Suppressor macrophage (primary cell): ENCODE measurements at regions not wholly inside any gene's neighbourhood (a gene's known extent, or its start where the extent isn't known, plus 50 kb on each side); places are given as distances from the start of the nearest gene placed in this dataset.
A peak's percentile ranks its signal among the peaks of the same experiment; 100 is the strongest.
"Not testable (repeated sequence)": the region's sequence is repeated elsewhere in the genome, so short reads cannot be mapped to it uniquely, and the experiment has no call there.

Experiments used
- DNase-seq, 4 experiments: peaks; one replicate each; pipeline ENCODE4 v3.0.0-alpha.2; 2020 to 2022

- DNase-seq, result no peak
Measured at GRCh38 chr20:48146877-48147276, 361.6 kb upstream of the SULF2 start.

GRCh38 chr20:48146308-48146707, 361.0 kb upstream of the SULF2 start:
- no peak for DNase-seq

- no peak for DNase-seq
Measured at GRCh38 chr20:48143435-48144081, 358.3 kb upstream of the SULF2 start.

- DNase-seq, result no peak
Measured at GRCh38 chr20:48142516-48142773, 357.2 kb upstream of the SULF2 start.

- DNase-seq, result no peak
Measured at GRCh38 chr20:48141660-48142515, 356.6 kb upstream of the SULF2 start.

- no peak for DNase-seq
Measured at GRCh38 chr20:48139262-48140041, 354.2 kb upstream of the SULF2 start.

- DNase-seq, result no peak
Measured at GRCh38 chr20:48132834-48133233, 347.6 kb upstream of the SULF2 start.

- DNase-seq, result no peak
Measured at GRCh38 chr20:48131581-48131980, 346.3 kb upstream of the SULF2 start.

- no peak for DNase-seq
Measured at GRCh38 chr20:48129345-48129942, 344.2 kb upstream of the SULF2 start.

- no peak for DNase-seq
Measured at GRCh38 chr20:48128436-48128835, 343.2 kb upstream of the SULF2 start.

GRCh38 chr20:48127964-48128363, 342.7 kb upstream of the SULF2 start:
- DNase-seq, result not testable (repeated sequence)

GRCh38 chr20:48127133-48127532, 341.9 kb upstream of the SULF2 start:
- not testable (repeated sequence) for DNase-seq

GRCh38 chr20:48126227-48126740, 341.0 kb upstream of the SULF2 start:
- DNase-seq, result no peak

- no peak for DNase-seq
Measured at GRCh38 chr20:48124960-48125359, 339.7 kb upstream of the SULF2 start.

- DNase-seq, result no peak
Measured at GRCh38 chr20:48124181-48124782, 339.0 kb upstream of the SULF2 start.

- no peak for DNase-seq
Measured at GRCh38 chr20:48120120-48120519, 334.8 kb upstream of the SULF2 start.

- not testable (repeated sequence) for DNase-seq
Measured at GRCh38 chr20:48119389-48119788, 334.1 kb upstream of the SULF2 start.

- DNase-seq, result no peak
Measured at GRCh38 chr20:48115502-48115901, 330.2 kb upstream of the SULF2 start.

GRCh38 chr20:48107560-48107959, 322.3 kb upstream of the SULF2 start:
- no peak for DNase-seq

GRCh38 chr20:48106428-48106827, 321.1 kb upstream of the SULF2 start:
- DNase-seq, result no peak

- DNase-seq, result no peak
Measured at GRCh38 chr20:48105526-48105925, 320.2 kb upstream of the SULF2 start.

- peak in 1 of 4 experiments; percentile 4 for DNase-seq
Measured at GRCh38 chr20:48102931-48103660, 317.8 kb upstream of the SULF2 start.
